ENCODE measurements at regions not wholly inside any gene's neighbourhood (a gene's known extent, or its start where the extent isn't known, plus 50 kb on each side); places are given as distances from the start of the nearest gene placed in this dataset.

GRCh38 chr5:174177976-174178605 is 132.6 kb downstream of the NSG2 start:
- Mint-ChIP-seq H3K4me1 (ENCODE audit: low read depth) (no peaks in the 10 kb centered on the region), H3K27ac (no peak overlapping the region), H3K4me3 (no peak overlapping the region), H3K9me3 (peaks cover 63% of the 10 kb centered on the region), H3K27me3 (ENCODE audit: insufficient read depth) (peaks cover 2% of the 10 kb centered on the region; the same call in 1 of the 2 replicates), H3K36me3 (ENCODE audit: low read depth) (peaks cover 8% of the 10 kb centered on the region)
- TF ChIP-seq CTCF (IDR thresholded peaks at IDR 0.05), result no peak
- DNase-seq, result no peak

GRCh38 chr5:174180639-174181038 is 135.1 kb downstream of the NSG2 start:
- H3K27ac Mint-ChIP-seq, result no peak overlapping the region
- TF ChIP-seq CTCF (IDR thresholded peaks at IDR 0.05), result no peak
- peaks cover 2% of the 10 kb centered on the region; the same call in 1 of the 2 replicates for H3K27me3 Mint-ChIP-seq (ENCODE audit: insufficient read depth)
- no peak for DNase-seq
- no peak overlapping the region for H3K4me3 Mint-ChIP-seq
- peaks cover 8% of the 10 kb centered on the region for H3K36me3 Mint-ChIP-seq (ENCODE audit: low read depth)
- H3K4me1 Mint-ChIP-seq (ENCODE audit: low read depth), result no peaks in the 10 kb centered on the region
- peaks cover 48% of the 10 kb centered on the region for H3K9me3 Mint-ChIP-seq

GRCh38 chr5:174182111-174182510 is 136.6 kb downstream of the NSG2 start:
- H3K27ac Mint-ChIP-seq, result no peak overlapping the region
- DNase-seq, result no peak
- TF ChIP-seq CTCF (IDR thresholded peaks at IDR 0.05), result no peak
- no peak overlapping the region for H3K4me3 Mint-ChIP-seq
- H3K9me3 Mint-ChIP-seq, result peaks cover 54% of the 10 kb centered on the region
- peaks cover 8% of the 10 kb centered on the region for H3K36me3 Mint-ChIP-seq (ENCODE audit: low read depth)
- peaks cover 8% of the 10 kb centered on the region for H3K27me3 Mint-ChIP-seq (ENCODE audit: insufficient read depth)
- H3K4me1 Mint-ChIP-seq (ENCODE audit: low read depth), result no peaks in the 10 kb centered on the region

- peaks cover 8% of the 10 kb centered on the region for H3K36me3 Mint-ChIP-seq (ENCODE audit: low read depth)
- H3K9me3 Mint-ChIP-seq, result peaks cover 46% of the 10 kb centered on the region
- H3K4me3 Mint-ChIP-seq, result no peak overlapping the region
- DNase-seq, result no peak
- H3K4me1 Mint-ChIP-seq (ENCODE audit: low read depth), result no peaks in the 10 kb centered on the region
- no peak for TF ChIP-seq CTCF (IDR thresholded peaks at IDR 0.05)
- no peak overlapping the region for H3K27ac Mint-ChIP-seq
- peaks cover 5% of the 10 kb centered on the region for H3K27me3 Mint-ChIP-seq (ENCODE audit: insufficient read depth)
Observed at GRCh38 chr5:174183701-174184100, 138.2 kb downstream of the NSG2 start.

- peaks cover 5% of the 10 kb centered on the region for H3K27me3 Mint-ChIP-seq (ENCODE audit: insufficient read depth)
- H3K9me3 Mint-ChIP-seq, result peaks cover 46% of the 10 kb centered on the region
- no peak overlapping the region for H3K4me3 Mint-ChIP-seq
- H3K4me1 Mint-ChIP-seq (ENCODE audit: low read depth), result no peaks in the 10 kb centered on the region
- peaks cover 8% of the 10 kb centered on the region for H3K36me3 Mint-ChIP-seq (ENCODE audit: low read depth)
- DNase-seq, result no peak
- no peak overlapping the region for H3K27ac Mint-ChIP-seq
- TF ChIP-seq CTCF (IDR thresholded peaks at IDR 0.05), result no peak
Observed at GRCh38 chr5:174185506-174185905, 140.0 kb downstream of the NSG2 start.
